ENCODE measurements at regions not wholly inside any gene's neighbourhood (a gene's known extent, or its start where the extent isn't known, plus 50 kb on each side); places are given as distances from the start of the nearest gene placed in this dataset.

DNA sequence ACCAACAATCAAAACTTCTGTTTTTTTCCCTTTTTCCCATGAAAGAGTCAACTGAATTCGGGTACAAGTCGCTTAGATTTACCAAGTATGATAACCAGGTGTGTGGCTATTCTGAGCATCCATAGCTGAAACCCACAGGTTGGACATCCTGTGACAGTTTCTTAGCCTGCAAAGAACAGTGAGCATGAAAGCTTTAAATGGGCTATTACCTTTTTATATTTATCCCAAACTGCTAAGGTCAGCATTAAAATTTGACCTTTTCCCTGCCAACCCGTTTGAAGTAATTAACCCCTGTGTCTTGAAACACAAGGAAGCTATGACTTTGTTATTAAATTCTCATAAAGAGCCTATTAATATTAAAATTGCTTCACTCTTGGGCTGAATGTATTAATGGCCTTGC, 1065.0 kb upstream of the RBFOX1 start:
- POLR2A ChIA-PET (ENCODE audit: unreplicated experiment), result no interaction called here
- H2BK5ac ChIP-seq (ENCODE audit: low read depth, low read length, poor library complexity, severe bottlenecking), result no peak overlapping the region
- no peaks in the 10 kb centered on the region for H3K4me1 ChIP-seq (ENCODE audit: control insufficient read depth, insufficient read depth, low read length)
- no TSS peak for BruUV-seq (replicated peaks)
- intact Hi-C loops (cut with micrococcal nuclease) (no loop called here), in situ Hi-C loops (cut with MboI; ENCODE audit: low sequenced_read_pairs) (no loop called here), dilution Hi-C loops (cut with HindIII; ENCODE audit: low sequenced_read_pairs, unreplicated experiment) (no loop called here)
- 29% methylated on average over 2 of the region's 3 CpGs; no CpG with 5 or more reads in 1 of the 2 experiments for WGBS, 2 experiments (ENCODE audit: extremely low coverage in 2 of 2, insufficient read length in 1 of 2)
- H3K4ac ChIP-seq (ENCODE audit: low read depth, low read length), result no peak overlapping the region
- no peaks in the 10 kb centered on the region for H4K20me1 ChIP-seq (ENCODE audit: insufficient read depth, low read length)
- no peaks in the 10 kb centered on the region for H3K9me1 ChIP-seq (ENCODE audit: insufficient read depth, low read length)
- H3K36me3 ChIP-seq (ENCODE audit: control insufficient read depth, insufficient read depth, low read length), result no peaks in the 10 kb centered on the region
- no peak overlapping the region for H3K9ac ChIP-seq (ENCODE audit: low read depth, low read length)
- DNase-seq, result no peak
- H3K4me3 ChIP-seq (ENCODE audit: insufficient read depth, low read depth, low read length), result no peak overlapping the region
- H3K9me3 ChIP-seq (ENCODE audit: control insufficient read depth, insufficient read depth, low read length), result peaks cover 5% of the 10 kb centered on the region
- H3K27ac ChIP-seq (ENCODE audit: insufficient read depth, low read length), result no peak overlapping the region
- H3K14ac ChIP-seq (replicated peaks; ENCODE audit: low read depth, low read length), result no peak overlapping the region
- H4K5ac ChIP-seq (ENCODE audit: low read depth, low read length), result no peak overlapping the region
- TF ChIP-seq BHLHE40 (IDR thresholded peaks at IDR 0.05; ENCODE audit: low read depth, low read length) (no peak), SMC3 (IDR thresholded peaks at IDR 0.05; ENCODE audit: low read depth, low read length) (no peak), CEBPB (IDR thresholded peaks at IDR 0.05; ENCODE audit: low read depth, low read length) (no peak), CHD1 (IDR thresholded peaks at IDR 0.05; ENCODE audit: low read depth, low read length) (no peak), MAFK (IDR thresholded peaks at IDR 0.05; ENCODE audit: low read depth, low read length) (peak; percentile 84), RAD21 (IDR thresholded peaks at IDR 0.05; ENCODE audit: low read length) (no peak), RFX5 (IDR thresholded peaks at IDR 0.05; ENCODE audit: low read depth, low read length) (no peak), ELK1 (IDR thresholded peaks at IDR 0.05; ENCODE audit: borderline replicate concordance, low read depth, low read length) (no peak)
- CTCF ChIA-PET, result no interaction called here
- no peaks in the 10 kb centered on the region for H3K79me1 ChIP-seq (ENCODE audit: low read depth in 1 of 2, low read length in 2 of 2)
- H3K18ac ChIP-seq (ENCODE audit: low read depth, low read length), result no peak overlapping the region
- H2AFZ ChIP-seq (replicated peaks; ENCODE audit: low read length, poor library complexity), result no peak overlapping the region
- no peak overlapping the region for H2BK20ac ChIP-seq (ENCODE audit: low read depth, low read length)
- H3K4me2 ChIP-seq (ENCODE audit: low read depth, low read length), result no peak overlapping the region
- H2BK120ac ChIP-seq (ENCODE audit: low read depth, low read length), result no peak overlapping the region
- no peak overlapping the region for H2AK5ac ChIP-seq (ENCODE audit: low read depth, low read length)
- no peak overlapping the region for H4K91ac ChIP-seq (ENCODE audit: insufficient read depth, low read depth, low read length)
- no peaks in the 10 kb centered on the region for H3K27me3 ChIP-seq (ENCODE audit: control insufficient read depth, insufficient read depth, low read length)
- H3K23ac ChIP-seq (ENCODE audit: low read depth, low read length), result no peak overlapping the region
- H4K8ac ChIP-seq (ENCODE audit: low read depth in 2 of 2, low read length in 2 of 2), result no peak overlapping the region
- no peak for ATAC-seq (ENCODE audit: low read depth)
- H3K56ac ChIP-seq (ENCODE audit: extremely low read depth, insufficient read depth, low read length), result no peak overlapping the region
- H2BK15ac ChIP-seq (ENCODE audit: low read depth, low read length), result no peak overlapping the region
- no peak overlapping the region for H2AK9ac ChIP-seq (replicated peaks; ENCODE audit: low read depth, low read length, poor library complexity)
